ENCODE measurements at regions not wholly inside any gene's neighbourhood (a gene's known extent, or its start where the extent isn't known, plus 50 kb on each side); places are given as distances from the start of the nearest gene placed in this dataset.
"Not testable (repeated sequence)": the region's sequence is repeated elsewhere in the genome, so short reads cannot be mapped to it uniquely, and the experiment has no call there.

GRCh38 chr7:34577934-34578333 lies 80.1 kb upstream of the NPSR1 start:
- TF ChIP-seq EZH2 (IDR thresholded peaks at IDR 0.05; ENCODE audit: borderline replicate concordance, low read depth, low read length, poor library complexity, severe bottlenecking); CTCF (conservative IDR thresholded peaks at IDR 0.05; ENCODE audit: low read depth, low read length): not testable (repeated sequence)

All from A673 (cell line).